ENCODE measurements at regions not wholly inside any gene's neighbourhood (a gene's known extent, or its start where the extent isn't known, plus 50 kb on each side); places are given as distances from the start of the nearest gene placed in this dataset.

DNA sequence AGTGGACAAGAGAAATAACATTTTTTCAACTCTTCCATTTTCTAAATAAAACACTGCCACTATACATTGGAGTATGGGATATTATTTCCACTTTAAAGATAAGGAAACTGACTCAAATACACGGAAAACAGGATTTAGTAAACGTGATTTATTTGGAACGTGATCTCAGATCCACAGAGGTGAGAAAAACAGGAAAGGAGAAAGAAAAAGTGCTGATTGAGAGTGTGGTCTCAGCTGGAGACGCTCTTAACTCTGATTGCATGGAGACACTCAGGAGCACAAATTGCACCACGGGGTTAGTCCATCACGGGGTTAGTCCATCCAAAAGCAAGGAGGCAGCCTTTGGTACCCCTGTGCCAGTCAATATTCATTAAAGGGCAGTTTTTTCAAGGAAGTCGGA lies 142.5 kb downstream of the GNAT3 start:
- TF ChIP-seq, protein P1, sequence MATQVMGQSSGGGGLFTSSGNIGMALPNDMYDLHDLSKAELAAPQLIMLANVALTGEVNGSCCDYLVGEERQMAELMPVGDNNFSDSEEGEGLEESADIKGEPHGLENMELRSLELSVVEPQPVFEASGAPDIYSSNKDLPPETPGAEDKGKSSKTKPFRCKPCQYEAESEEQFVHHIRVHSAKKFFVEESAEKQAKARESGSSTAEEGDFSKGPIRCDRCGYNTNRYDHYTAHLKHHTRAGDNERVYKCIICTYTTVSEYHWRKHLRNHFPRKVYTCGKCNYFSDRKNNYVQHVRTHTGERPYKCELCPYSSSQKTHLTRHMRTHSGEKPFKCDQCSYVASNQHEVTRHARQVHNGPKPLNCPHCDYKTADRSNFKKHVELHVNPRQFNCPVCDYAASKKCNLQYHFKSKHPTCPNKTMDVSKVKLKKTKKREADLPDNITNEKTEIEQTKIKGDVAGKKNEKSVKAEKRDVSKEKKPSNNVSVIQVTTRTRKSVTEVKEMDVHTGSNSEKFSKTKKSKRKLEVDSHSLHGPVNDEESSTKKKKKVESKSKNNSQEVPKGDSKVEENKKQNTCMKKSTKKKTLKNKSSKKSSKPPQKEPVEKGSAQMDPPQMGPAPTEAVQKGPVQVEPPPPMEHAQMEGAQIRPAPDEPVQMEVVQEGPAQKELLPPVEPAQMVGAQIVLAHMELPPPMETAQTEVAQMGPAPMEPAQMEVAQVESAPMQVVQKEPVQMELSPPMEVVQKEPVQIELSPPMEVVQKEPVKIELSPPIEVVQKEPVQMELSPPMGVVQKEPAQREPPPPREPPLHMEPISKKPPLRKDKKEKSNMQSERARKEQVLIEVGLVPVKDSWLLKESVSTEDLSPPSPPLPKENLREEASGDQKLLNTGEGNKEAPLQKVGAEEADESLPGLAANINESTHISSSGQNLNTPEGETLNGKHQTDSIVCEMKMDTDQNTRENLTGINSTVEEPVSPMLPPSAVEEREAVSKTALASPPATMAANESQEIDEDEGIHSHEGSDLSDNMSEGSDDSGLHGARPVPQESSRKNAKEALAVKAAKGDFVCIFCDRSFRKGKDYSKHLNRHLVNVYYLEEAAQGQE (IDR thresholded peaks at IDR 0.05; ENCODE audit: low read depth): no peak
- TF ChIP-seq CREB1 (IDR thresholded peaks at IDR 0.05; ENCODE audit: low read depth) (no peak), NFIC (IDR thresholded peaks at IDR 0.05) (no peak), CEBPB (IDR thresholded peaks at IDR 0.05) (no peak), EP300 (IDR thresholded peaks at IDR 0.05; ENCODE audit: borderline replicate concordance) (no peak), RAD21 (IDR thresholded peaks at IDR 0.05; ENCODE audit: low read depth) (no peak)
